GM12864 (cell line): ENCODE measurements at regions not wholly inside any gene's neighbourhood (a gene's known extent, or its start where the extent isn't known, plus 50 kb on each side); places are given as distances from the start of the nearest gene placed in this dataset.

Experiments used
- DNase-seq: peaks from one replicate; pipeline ENCODE4 v3.0.0-alpha.2; 2011; ENCODE audit warnings: low read depth
- H3K4me3 ChIP-seq: 2 replicates; pipeline ENCODE4 v1.5.1; 2011; ENCODE audit warnings: mild to moderate bottlenecking, low read depth, low read length, control low read depth
- TF ChIP-seq, protein P1 (sequence below): IDR thresholded peaks from 2 replicates; pipeline ENCODE4 v1.5.1; 2011; ENCODE audit warnings: low read depth, mild to moderate bottlenecking, moderate library complexity, low read length, control low read depth, inconsistent platforms; ENCODE audit errors: missing control alignments

- no peak for DNase-seq
- no peak overlapping the region for H3K4me3 ChIP-seq
- TF ChIP-seq, protein P1, sequence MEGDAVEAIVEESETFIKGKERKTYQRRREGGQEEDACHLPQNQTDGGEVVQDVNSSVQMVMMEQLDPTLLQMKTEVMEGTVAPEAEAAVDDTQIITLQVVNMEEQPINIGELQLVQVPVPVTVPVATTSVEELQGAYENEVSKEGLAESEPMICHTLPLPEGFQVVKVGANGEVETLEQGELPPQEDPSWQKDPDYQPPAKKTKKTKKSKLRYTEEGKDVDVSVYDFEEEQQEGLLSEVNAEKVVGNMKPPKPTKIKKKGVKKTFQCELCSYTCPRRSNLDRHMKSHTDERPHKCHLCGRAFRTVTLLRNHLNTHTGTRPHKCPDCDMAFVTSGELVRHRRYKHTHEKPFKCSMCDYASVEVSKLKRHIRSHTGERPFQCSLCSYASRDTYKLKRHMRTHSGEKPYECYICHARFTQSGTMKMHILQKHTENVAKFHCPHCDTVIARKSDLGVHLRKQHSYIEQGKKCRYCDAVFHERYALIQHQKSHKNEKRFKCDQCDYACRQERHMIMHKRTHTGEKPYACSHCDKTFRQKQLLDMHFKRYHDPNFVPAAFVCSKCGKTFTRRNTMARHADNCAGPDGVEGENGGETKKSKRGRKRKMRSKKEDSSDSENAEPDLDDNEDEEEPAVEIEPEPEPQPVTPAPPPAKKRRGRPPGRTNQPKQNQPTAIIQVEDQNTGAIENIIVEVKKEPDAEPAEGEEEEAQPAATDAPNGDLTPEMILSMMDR, result no peak
Observed at GRCh38 chr2:39999864-40000263, 220.8 kb upstream of the THUMPD2 start.

DNA sequence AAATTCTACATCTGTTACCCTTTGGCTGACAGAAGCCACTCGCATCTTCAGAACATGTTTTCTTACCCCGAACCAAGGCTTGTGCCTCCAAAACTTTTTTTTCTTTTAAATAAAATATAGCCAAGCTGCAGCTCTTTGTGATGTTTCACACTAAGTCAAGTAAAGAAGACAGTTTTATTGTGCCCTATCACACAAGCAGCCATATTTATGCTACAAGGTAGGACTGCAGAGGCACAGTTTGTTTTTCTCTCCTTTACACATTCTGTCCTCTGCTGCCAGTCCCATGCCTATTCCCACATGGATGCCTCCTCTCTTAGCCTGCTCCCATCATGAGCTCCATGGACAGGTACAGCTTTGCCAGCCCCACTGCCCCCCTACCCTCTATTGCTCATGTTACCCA is 219.6 kb upstream of the THUMPD2 start:
- no peak overlapping the region for H3K4me3 ChIP-seq
- TF ChIP-seq, protein P1, result no peak
- no peak for DNase-seq

DNA sequence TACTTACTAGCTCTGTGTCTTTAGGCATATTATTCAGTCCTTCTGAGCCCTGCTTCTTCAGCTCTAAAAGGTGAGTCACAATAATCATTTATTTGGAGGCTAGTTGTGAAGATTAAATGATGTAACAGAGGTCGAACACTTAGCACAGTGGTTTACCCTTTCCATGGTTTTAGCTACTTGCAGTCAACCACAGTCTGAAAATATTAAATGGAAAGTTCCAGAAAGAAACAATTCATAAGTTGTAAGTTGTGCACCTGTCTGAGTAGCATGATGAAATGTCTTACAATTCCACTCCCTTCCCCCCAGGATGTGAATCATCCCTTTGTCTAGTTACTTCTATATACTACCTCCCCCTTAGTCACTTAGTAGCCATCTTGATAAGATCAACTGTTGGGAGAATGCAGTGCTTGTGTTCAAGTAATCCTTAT is 217.6 kb upstream of the THUMPD2 start:
- TF ChIP-seq, protein P1, result no peak
- H3K4me3 ChIP-seq, result no peak overlapping the region
- no peak for DNase-seq

- no peak overlapping the region for H3K4me3 ChIP-seq
- DNase-seq, result no peak
- TF ChIP-seq, protein P1, result no peak
Observed at GRCh38 chr2:39995005-39995737, 216.1 kb upstream of the THUMPD2 start.

- no peak for DNase-seq
- H3K4me3 ChIP-seq, result no peak overlapping the region
- TF ChIP-seq, protein P1, result no peak
Observed at GRCh38 chr2:39994151-39994550, 215.1 kb upstream of the THUMPD2 start.

GRCh38 chr2:39991298-39991697 is 212.2 kb upstream of the THUMPD2 start:
- TF ChIP-seq, protein P1, result no peak
- DNase-seq, result no peak
- no peak overlapping the region for H3K4me3 ChIP-seq

GRCh38 chr2:39990335-39990900 is 211.4 kb upstream of the THUMPD2 start:
- DNase-seq, result no peak
- no peak overlapping the region for H3K4me3 ChIP-seq
- TF ChIP-seq, protein P1, result no peak
